T-helper 17 cell (primary cell): ENCODE measurements at regions not wholly inside any gene's neighbourhood (a gene's known extent, or its start where the extent isn't known, plus 50 kb on each side); places are given as distances from the start of the nearest gene placed in this dataset.

Experiments used
- ATAC-seq: fragments of 150-1000 bp; cut with Tn5 transposase; 2 replicates; pipeline ENCODE4 v1.10.0; 2021; ENCODE audit warnings: mild to moderate bottlenecking, moderate library complexity
- DNase-seq, 3 donors: peaks; one replicate each; pipeline versions ENCODE4 v3.0.0 to v3.0.0-alpha.2; 2020 to 2021
- H3K9me3 ChIP-seq: one replicate; pipeline ENCODE4 v1.7.0; 2013; ENCODE audit warnings: low read length, mild to moderate bottlenecking; ENCODE audit not compliant: control insufficient read depth, poor library complexity, severe bottlenecking
- H3K27ac Mint-ChIP-seq: one replicate; pipeline ENCODE4 v1.8.0; 2022; ENCODE audit warnings: mild to moderate bottlenecking, moderate library complexity, mixed read lengths
- H3K27me3 Mint-ChIP-seq: one replicate; pipeline ENCODE4 v1.8.0; 2022; ENCODE audit warnings: mixed read lengths
- H3K36me3 Mint-ChIP-seq: one replicate; pipeline ENCODE4 v1.8.0; 2022; ENCODE audit warnings: low read depth, mixed read lengths
- H3K4me1 Mint-ChIP-seq: one replicate; pipeline ENCODE4 v1.8.0; 2022; ENCODE audit warnings: mild to moderate bottlenecking, mixed read lengths
- H3K4me3 Mint-ChIP-seq: one replicate; pipeline ENCODE4 v1.8.0; 2022; ENCODE audit warnings: mild to moderate bottlenecking, moderate library complexity, mixed read lengths

DNA sequence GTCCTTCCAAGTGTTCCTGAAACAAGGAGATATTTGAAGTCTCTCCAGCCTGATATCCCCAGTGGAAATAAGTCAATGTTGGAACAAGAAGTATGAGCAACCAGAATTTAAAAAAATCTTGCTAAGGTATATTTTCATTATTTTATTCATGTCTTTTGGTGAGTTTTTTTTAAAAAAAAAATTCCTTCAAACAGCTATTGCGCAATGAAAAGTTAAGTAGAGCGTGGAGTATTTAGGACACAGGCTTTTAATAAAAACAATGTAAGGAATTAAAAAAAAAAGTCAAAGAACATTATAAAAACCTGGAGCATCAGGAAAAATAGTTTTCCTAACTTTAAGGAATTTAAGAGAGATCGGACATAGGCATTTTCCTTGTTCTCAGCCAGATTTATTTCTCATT is 940.4 kb downstream of the KCNJ2 start:
- no peaks in the 10 kb centered on the region for H3K4me1 Mint-ChIP-seq
- no peak overlapping the region for H3K27ac Mint-ChIP-seq
- H3K36me3 Mint-ChIP-seq: no peaks in the 10 kb centered on the region
- DNase-seq (no peak), ATAC-seq (no peak)
- no peaks in the 10 kb centered on the region for H3K27me3 Mint-ChIP-seq
- H3K4me3 Mint-ChIP-seq: no peak overlapping the region
- no peaks in the 10 kb centered on the region for H3K9me3 ChIP-seq

DNA sequence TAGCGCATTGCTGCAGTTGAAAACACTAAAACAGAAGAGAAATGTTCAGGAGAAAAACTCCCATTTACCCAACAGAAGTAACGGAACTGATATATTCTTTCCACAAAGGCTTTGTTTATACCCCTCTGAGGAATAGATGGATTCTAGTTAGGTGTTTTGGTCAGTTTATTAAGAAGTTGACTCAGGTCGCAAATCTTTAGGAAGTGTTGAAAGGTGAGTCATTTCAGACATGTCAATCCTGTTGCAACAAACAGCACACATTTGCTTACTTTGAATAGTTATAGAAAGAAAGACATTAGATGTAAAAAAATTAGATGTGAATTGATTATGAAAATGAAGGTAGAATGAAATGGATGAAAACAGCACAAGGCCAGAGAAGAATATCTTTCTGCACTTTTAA is 941.0 kb downstream of the KCNJ2 start:
- Mint-ChIP-seq H3K4me1 (no peaks in the 10 kb centered on the region), H3K27ac (no peak overlapping the region), H3K27me3 (no peaks in the 10 kb centered on the region), H3K4me3 (no peak overlapping the region), H3K36me3 (no peaks in the 10 kb centered on the region)
- no peak for DNase-seq
- ATAC-seq: no peak
- no peaks in the 10 kb centered on the region for H3K9me3 ChIP-seq

DNA sequence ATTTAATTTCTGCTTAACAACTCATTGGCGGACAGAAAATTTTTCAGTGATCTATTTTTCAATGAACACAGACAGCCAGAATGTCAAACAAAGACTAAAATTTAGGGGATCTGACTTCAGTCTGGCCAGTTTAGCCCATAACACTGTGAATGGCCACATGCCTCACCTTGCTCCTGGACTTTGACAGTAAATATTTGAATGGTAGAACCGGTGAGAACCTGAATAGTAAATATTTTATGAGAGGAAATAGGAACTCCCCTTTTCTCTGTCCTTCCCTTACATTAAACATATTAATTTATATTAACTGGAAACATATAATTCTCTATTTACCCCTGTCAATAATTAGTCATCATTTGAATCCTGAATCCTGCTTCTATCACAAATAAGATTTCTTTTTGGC is 942.1 kb downstream of the KCNJ2 start:
- H3K27ac Mint-ChIP-seq: no peak overlapping the region
- no peak for DNase-seq

DNA sequence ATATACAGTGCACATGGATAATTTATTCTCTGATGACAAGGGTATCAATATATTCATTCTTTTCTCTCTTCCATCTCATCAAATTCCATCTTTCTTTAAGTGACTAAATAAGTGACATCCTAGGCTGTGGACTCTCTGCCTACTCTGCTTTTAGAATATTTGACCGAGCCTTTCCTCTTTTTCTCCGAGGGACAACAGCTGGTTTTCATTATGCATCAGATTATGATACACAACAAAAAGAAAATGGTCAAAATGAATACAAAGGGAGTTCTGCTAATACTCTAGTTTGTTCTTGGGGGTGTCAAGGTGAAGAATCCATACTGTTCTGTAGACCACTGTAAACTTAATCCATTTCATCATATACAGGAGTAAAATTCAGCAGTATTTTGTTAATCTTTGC is 942.6 kb downstream of the KCNJ2 start:
- Mint-ChIP-seq H3K36me3 (no peaks in the 10 kb centered on the region), H3K27ac (no peak overlapping the region), H3K27me3 (no peaks in the 10 kb centered on the region), H3K4me3 (no peak overlapping the region), H3K4me1 (no peaks in the 10 kb centered on the region)
- DNase-seq (no peak), ATAC-seq (no peak)
- no peaks in the 10 kb centered on the region for H3K9me3 ChIP-seq

More for the DNA sequence above, 942.1 kb downstream of the KCNJ2 start:
- Mint-ChIP-seq H3K36me3 (no peaks in the 10 kb centered on the region), H3K27me3 (no peaks in the 10 kb centered on the region), H3K4me3 (no peak overlapping the region), H3K4me1 (no peaks in the 10 kb centered on the region)
- ATAC-seq: no peak
- H3K9me3 ChIP-seq: no peaks in the 10 kb centered on the region

DNA sequence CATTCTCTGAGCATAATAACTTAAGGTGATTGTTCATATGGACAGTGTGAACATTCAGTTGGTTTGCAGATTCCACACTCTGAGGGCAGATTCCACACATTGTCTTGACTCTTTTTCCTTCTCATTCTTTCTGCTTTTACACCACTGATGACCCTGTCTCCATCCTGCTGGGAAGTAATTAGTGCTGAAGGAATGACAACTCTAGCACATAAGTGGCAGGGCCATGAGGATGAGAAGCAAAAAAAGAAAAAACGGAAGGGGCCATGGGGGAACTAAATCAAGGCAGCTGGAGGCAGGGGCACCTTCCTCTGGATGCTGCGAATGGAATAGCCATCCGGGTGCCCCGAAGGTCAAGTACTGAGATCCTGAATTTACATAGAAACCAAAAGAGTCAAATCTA is 944.0 kb downstream of the KCNJ2 start:
- Mint-ChIP-seq H3K4me1 (no peaks in the 10 kb centered on the region), H3K27me3 (no peaks in the 10 kb centered on the region), H3K36me3 (no peaks in the 10 kb centered on the region), H3K4me3 (no peak overlapping the region), H3K27ac (no peak overlapping the region)
- no peaks in the 10 kb centered on the region for H3K9me3 ChIP-seq
- DNase-seq (no peak), ATAC-seq (no peak)

DNA sequence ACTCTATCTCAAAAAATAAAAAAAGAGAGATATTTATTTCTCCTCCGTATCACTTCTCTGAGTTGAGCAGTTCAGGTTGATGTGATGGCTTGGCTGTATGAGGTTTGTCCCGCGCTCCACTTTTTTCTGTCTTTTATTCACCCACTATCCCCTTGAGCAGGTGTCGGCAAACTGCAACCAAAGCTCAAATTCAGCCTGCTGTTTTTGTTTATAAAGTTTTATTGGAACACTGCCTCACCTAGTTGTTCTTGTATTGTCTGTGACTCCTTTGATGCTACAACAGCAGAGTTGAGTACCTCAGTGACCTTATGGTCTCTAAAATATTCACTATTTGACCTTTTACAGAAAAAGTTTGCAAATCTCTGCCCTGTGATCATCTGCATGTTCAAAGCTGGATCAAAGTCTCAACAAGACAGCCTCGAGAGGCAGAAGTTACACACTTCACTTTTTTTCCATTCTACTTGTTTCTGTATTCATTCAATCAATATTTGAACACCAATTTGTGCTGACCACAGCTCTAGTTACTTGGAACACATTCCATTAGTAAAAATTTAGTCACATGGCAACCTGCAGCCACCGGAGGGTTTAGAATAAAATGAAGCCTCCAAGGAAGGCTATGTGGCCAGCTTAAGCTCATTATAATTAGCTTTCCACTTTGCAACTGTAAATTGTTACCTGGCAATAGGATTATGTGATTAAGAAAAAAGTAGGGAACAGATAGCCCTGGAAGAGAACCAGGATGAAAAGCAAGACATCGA is 945.8 kb downstream of the KCNJ2 start:
- ATAC-seq (no peak), DNase-seq (no peak)
- Mint-ChIP-seq H3K27ac (no peak overlapping the region), H3K27me3 (no peaks in the 10 kb centered on the region), H3K4me1 (no peaks in the 10 kb centered on the region), H3K4me3 (no peak overlapping the region), H3K36me3 (no peaks in the 10 kb centered on the region)
- no peaks in the 10 kb centered on the region for H3K9me3 ChIP-seq

DNA sequence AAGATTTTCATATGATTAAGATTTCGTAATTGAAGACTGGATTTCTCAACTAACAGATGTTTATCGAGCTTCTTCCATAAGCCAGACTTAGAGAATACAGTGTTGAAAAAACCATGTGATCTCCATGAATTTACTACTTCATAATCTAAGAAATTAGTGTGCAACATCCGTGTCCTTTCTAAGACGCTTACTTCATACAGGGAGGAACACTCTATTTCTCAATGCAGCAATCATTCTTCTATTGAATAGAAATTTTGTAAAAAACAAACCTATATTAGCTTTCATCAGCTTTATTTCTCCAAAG is 946.3 kb downstream of the KCNJ2 start:
- ATAC-seq (no peak), DNase-seq (no peak)
- no peaks in the 10 kb centered on the region for H3K4me1 Mint-ChIP-seq
- no peaks in the 10 kb centered on the region for H3K36me3 Mint-ChIP-seq
- no peak overlapping the region for H3K27ac Mint-ChIP-seq
- H3K4me3 Mint-ChIP-seq: no peak overlapping the region
- H3K27me3 Mint-ChIP-seq: no peaks in the 10 kb centered on the region
- H3K9me3 ChIP-seq: no peaks in the 10 kb centered on the region

DNA sequence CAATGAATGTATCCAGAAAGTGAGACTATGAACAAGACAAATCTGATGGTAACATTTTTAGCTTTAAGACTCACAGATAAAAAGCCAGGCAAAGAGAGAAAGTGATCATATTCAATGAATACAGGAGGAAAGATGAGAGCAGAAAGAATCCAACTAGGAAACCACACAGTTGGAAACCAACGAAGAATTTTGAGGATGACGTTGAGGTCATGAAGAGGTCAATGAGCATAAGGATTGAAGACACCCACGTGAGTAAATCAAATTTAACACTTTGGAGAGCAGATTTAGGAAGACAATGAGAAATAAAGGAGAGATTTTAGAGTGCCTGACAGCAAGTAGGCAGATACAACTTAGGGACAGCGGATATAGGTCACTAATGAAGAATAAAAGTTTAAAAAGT is 948.1 kb downstream of the KCNJ2 start:
- Mint-ChIP-seq H3K36me3 (no peaks in the 10 kb centered on the region), H3K4me1 (no peaks in the 10 kb centered on the region)

DNA sequence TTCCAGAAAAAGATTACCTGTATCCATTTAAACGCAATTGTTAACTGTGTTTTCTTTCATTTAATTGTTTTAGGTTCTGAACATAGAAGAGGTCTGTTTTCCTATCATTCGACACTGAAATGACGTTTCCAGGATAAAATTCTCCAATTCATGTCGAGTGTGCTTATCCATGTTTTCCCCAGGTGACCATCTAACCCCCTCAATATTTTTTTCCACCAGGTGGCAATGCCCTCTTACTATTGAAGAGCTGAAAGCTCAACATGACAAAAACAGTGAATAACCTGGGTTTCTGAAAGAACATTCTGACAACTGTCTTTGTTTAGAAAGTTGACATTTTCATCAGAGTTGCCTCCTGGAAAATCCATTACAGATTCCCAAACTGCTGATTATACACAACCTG is 948.7 kb downstream of the KCNJ2 start:
- ATAC-seq: no peak
- Mint-ChIP-seq H3K4me3 (no peak overlapping the region), H3K27me3 (no peaks in the 10 kb centered on the region), H3K4me1 (no peaks in the 10 kb centered on the region), H3K27ac (no peak overlapping the region), H3K36me3 (no peaks in the 10 kb centered on the region)
- no peaks in the 10 kb centered on the region for H3K9me3 ChIP-seq
- DNase-seq: no peak

More for the DNA sequence above, 948.1 kb downstream of the KCNJ2 start:
- DNase-seq (no peak), ATAC-seq (no peak)
- H3K4me3 Mint-ChIP-seq: no peak overlapping the region
- no peaks in the 10 kb centered on the region for H3K9me3 ChIP-seq
- H3K27ac Mint-ChIP-seq: no peak overlapping the region
- H3K27me3 Mint-ChIP-seq: no peaks in the 10 kb centered on the region

DNA sequence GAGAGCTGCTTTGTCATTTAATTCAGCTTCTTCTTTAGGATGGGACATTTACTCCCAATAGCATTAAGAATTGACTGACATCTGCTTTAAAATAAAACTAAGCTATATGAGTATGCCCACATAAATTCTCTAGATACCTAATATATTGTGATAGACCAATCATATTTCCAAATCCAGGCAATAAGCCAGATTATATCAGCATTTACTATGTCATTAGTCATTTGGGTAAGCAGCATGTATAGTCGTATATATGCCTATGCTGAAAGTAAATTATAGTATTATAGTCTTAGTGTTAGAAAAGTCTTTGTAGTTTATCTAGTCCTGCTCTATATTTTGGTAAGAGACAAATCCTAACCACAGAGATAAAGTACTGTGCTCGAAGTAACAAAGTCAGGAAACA is 958.1 kb downstream of the KCNJ2 start:
- H3K4me1 Mint-ChIP-seq: no peaks in the 10 kb centered on the region
- H3K36me3 Mint-ChIP-seq: no peaks in the 10 kb centered on the region
- ATAC-seq: no peak
- no peak for DNase-seq
- no peak overlapping the region for H3K27ac Mint-ChIP-seq
- H3K9me3 ChIP-seq: no peaks in the 10 kb centered on the region
- H3K27me3 Mint-ChIP-seq: no peaks in the 10 kb centered on the region
- H3K4me3 Mint-ChIP-seq: no peak overlapping the region

DNA sequence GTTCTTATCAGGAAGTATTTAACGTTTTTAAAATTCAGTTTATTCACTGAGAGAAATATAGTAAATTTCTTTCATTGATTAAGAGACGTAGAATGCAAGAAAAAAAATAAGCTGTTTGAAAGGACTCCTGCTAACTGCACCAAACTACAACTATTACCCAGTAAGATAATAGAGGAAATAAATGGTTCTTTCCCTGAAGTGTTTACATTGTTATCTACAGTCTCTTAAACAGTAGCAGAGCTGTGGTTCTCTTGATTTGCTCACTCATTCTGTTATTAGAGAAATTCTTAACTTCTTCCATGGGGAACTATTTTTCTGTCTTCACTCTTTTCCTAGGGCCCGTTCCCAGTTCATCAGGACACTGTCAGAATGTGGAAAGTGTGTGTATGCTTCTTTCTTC is 973.0 kb downstream of the KCNJ2 start:
- no peaks in the 10 kb centered on the region for H3K4me1 Mint-ChIP-seq

DNA sequence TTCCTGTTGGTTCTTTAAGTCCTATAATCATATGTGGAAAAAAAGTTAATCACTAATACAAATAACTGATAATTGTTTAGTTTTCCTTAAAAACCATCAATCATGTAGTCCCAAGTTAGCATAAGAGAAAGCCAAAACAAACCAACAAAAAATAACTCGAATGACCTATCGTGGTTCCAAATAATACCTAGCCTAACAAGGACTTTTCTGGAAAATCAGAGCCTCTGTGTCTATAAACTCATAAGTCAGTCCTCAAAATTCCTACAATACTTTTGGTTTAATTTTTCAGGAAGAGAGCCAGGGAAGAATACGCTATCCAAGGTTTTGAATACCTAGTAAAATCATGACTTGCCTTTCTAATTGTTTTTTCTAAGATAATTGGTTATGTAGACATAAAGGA is 975.3 kb upstream of the SOX9 start:
- DNase-seq: no peak
- no peaks in the 10 kb centered on the region for H3K9me3 ChIP-seq
- Mint-ChIP-seq H3K4me1 (no peaks in the 10 kb centered on the region), H3K27me3 (no peaks in the 10 kb centered on the region), H3K27ac (no peak overlapping the region), H3K36me3 (no peaks in the 10 kb centered on the region), H3K4me3 (no peak overlapping the region)
- ATAC-seq: no peak

More for the DNA sequence above, 973.0 kb downstream of the KCNJ2 start:
- Mint-ChIP-seq H3K27me3 (no peaks in the 10 kb centered on the region), H3K4me3 (no peak overlapping the region), H3K36me3 (no peaks in the 10 kb centered on the region), H3K27ac (no peak overlapping the region)
- ATAC-seq (no peak), DNase-seq (no peak)
- H3K9me3 ChIP-seq: no peaks in the 10 kb centered on the region

DNA sequence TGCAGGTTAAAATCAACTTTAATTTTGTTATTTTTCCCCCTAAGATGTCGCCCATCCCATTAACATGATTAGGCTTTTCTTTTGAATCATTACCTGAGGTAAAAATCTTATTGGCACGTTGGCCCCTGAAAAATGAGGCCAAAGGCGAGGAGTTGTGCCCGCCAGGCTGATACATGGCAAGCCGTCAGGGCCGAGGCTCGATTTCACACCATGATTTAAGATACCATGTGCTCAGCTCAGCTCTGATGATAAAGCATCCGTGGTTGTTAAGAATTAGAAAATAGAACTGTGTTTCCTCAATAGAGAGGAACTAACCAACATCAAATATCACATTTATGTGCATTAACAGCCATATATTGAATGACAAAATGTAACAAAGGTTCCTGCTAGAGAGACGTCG is 972.9 kb upstream of the SOX9 start:
- H3K27ac Mint-ChIP-seq: no peak overlapping the region
- DNase-seq (no peak), ATAC-seq (no peak)
- no peaks in the 10 kb centered on the region for H3K9me3 ChIP-seq
- no peaks in the 10 kb centered on the region for H3K4me1 Mint-ChIP-seq
- no peaks in the 10 kb centered on the region for H3K36me3 Mint-ChIP-seq
- no peak overlapping the region for H3K4me3 Mint-ChIP-seq
- H3K27me3 Mint-ChIP-seq: no peaks in the 10 kb centered on the region

DNA sequence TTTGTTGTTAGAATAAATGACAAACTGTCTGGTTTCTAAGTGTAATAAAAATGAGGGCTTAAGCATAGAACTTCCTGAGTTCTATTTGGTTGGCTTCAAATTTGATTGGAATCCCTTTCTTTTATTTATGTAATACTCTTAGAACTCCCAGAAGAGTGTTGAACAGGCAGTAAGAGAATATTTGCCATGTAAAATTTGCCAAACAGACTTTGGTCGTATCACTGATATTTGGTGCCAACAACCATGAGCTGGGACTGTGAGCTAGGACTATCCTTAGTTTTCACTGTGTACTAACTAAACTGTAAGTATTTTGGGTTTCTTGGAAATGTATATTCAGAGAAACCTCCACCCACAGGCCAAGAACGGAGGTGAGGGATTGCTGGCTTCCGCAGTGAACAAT is 971.2 kb upstream of the SOX9 start:
- no peak for ATAC-seq

More for the DNA sequence above, 971.2 kb upstream of the SOX9 start:
- H3K4me3 Mint-ChIP-seq: no peak overlapping the region
- H3K36me3 Mint-ChIP-seq: no peaks in the 10 kb centered on the region
- no peak overlapping the region for H3K27ac Mint-ChIP-seq
- no peak for DNase-seq
- no peaks in the 10 kb centered on the region for H3K27me3 Mint-ChIP-seq
- H3K9me3 ChIP-seq: no peaks in the 10 kb centered on the region
- no peaks in the 10 kb centered on the region for H3K4me1 Mint-ChIP-seq
